ENCODE measurements at regions not wholly inside any gene's neighbourhood (a gene's known extent, or its start where the extent isn't known, plus 50 kb on each side); places are given as distances from the start of the nearest gene placed in this dataset.
"Not testable (repeated sequence)": the region's sequence is repeated elsewhere in the genome, so short reads cannot be mapped to it uniquely, and the experiment has no call there.

- H3K4me1 ChIP-seq (ENCODE audit: control insufficient read depth, extremely low read depth, insufficient read depth, low read length); H3K9me1 ChIP-seq (ENCODE audit: control insufficient read depth, extremely low read depth, insufficient read depth, low read length); H3K27ac ChIP-seq (ENCODE audit: control insufficient read depth, insufficient read depth, low read length); H3K79me2 ChIP-seq (ENCODE audit: control insufficient read depth, insufficient read depth, low read length); DNase-seq (ENCODE audit: low read depth, low spot score); H3K9ac ChIP-seq (ENCODE audit: control insufficient read depth, extremely low read depth, insufficient read depth, low read length); FAIRE-seq; H2AFZ ChIP-seq (ENCODE audit: control insufficient read depth, low read length); H3K27me3 ChIP-seq (ENCODE audit: control insufficient read depth, extremely low read depth, insufficient read depth, low read length); dilution Hi-C loops (cut with MboI; ENCODE audit: extremely low pct_ligation_motif_present, low sequenced_read_pairs); H4K20me1 ChIP-seq (ENCODE audit: control insufficient read depth, extremely low read depth, insufficient read depth, low read length); H3K36me3 ChIP-seq (ENCODE audit: control insufficient read depth in 2 of 2, extremely low read depth in 1 of 2, insufficient read depth in 2 of 2, low read length in 2 of 2); H3K4me3 ChIP-seq (ENCODE audit: control insufficient read depth in 2 of 3, extremely low read depth in 1 of 3, insufficient read depth in 2 of 3, low read depth in 1 of 3, low read length in 3 of 3); H3K4me2 ChIP-seq (ENCODE audit: control insufficient read depth, extremely low read depth, insufficient read depth, low read depth, low read length); H3K9me3 ChIP-seq (ENCODE audit: control insufficient read depth, low read depth, low read length): not testable (repeated sequence)
These were observed 129.1 kb downstream of the CCT8L2 start for GRCh38 chr22:16463472-16463871.

- dilution Hi-C loops (cut with MboI; ENCODE audit: extremely low pct_ligation_motif_present, low sequenced_read_pairs); FAIRE-seq; H2AFZ ChIP-seq (ENCODE audit: control insufficient read depth, low read length); H3K9me3 ChIP-seq (ENCODE audit: control insufficient read depth, low read depth, low read length); H3K4me1 ChIP-seq (ENCODE audit: control insufficient read depth, extremely low read depth, insufficient read depth, low read length); H3K27me3 ChIP-seq (ENCODE audit: control insufficient read depth, extremely low read depth, insufficient read depth, low read length); H3K4me3 ChIP-seq (ENCODE audit: control insufficient read depth in 2 of 3, extremely low read depth in 1 of 3, insufficient read depth in 2 of 3, low read depth in 1 of 3, low read length in 3 of 3); H3K9me1 ChIP-seq (ENCODE audit: control insufficient read depth, extremely low read depth, insufficient read depth, low read length); H3K79me2 ChIP-seq (ENCODE audit: control insufficient read depth, insufficient read depth, low read length); H3K27ac ChIP-seq (ENCODE audit: control insufficient read depth, insufficient read depth, low read length); H3K36me3 ChIP-seq (ENCODE audit: control insufficient read depth in 2 of 2, extremely low read depth in 1 of 2, insufficient read depth in 2 of 2, low read length in 2 of 2); DNase-seq (ENCODE audit: low read depth, low spot score); H3K9ac ChIP-seq (ENCODE audit: control insufficient read depth, extremely low read depth, insufficient read depth, low read length); H3K4me2 ChIP-seq (ENCODE audit: control insufficient read depth, extremely low read depth, insufficient read depth, low read depth, low read length); H4K20me1 ChIP-seq (ENCODE audit: control insufficient read depth, extremely low read depth, insufficient read depth, low read length): not testable (repeated sequence)
These were observed 145.2 kb downstream of the CCT8L2 start for GRCh38 chr22:16447451-16447850.

GRCh38 chr22:16446755-16447440 lies 145.7 kb downstream of the CCT8L2 start:
- H3K27ac ChIP-seq (ENCODE audit: control insufficient read depth, insufficient read depth, low read length); DNase-seq (ENCODE audit: low read depth, low spot score); H2AFZ ChIP-seq (ENCODE audit: control insufficient read depth, low read length); H3K4me1 ChIP-seq (ENCODE audit: control insufficient read depth, extremely low read depth, insufficient read depth, low read length); H3K9ac ChIP-seq (ENCODE audit: control insufficient read depth, extremely low read depth, insufficient read depth, low read length); H3K27me3 ChIP-seq (ENCODE audit: control insufficient read depth, extremely low read depth, insufficient read depth, low read length); FAIRE-seq; H3K4me2 ChIP-seq (ENCODE audit: control insufficient read depth, extremely low read depth, insufficient read depth, low read depth, low read length); H3K9me3 ChIP-seq (ENCODE audit: control insufficient read depth, low read depth, low read length); H3K4me3 ChIP-seq (ENCODE audit: control insufficient read depth in 2 of 3, extremely low read depth in 1 of 3, insufficient read depth in 2 of 3, low read depth in 1 of 3, low read length in 3 of 3); dilution Hi-C loops (cut with MboI; ENCODE audit: extremely low pct_ligation_motif_present, low sequenced_read_pairs); H3K36me3 ChIP-seq (ENCODE audit: control insufficient read depth in 2 of 2, extremely low read depth in 1 of 2, insufficient read depth in 2 of 2, low read length in 2 of 2); H4K20me1 ChIP-seq (ENCODE audit: control insufficient read depth, extremely low read depth, insufficient read depth, low read length); H3K9me1 ChIP-seq (ENCODE audit: control insufficient read depth, extremely low read depth, insufficient read depth, low read length); H3K79me2 ChIP-seq (ENCODE audit: control insufficient read depth, insufficient read depth, low read length): not testable (repeated sequence)

DNA sequence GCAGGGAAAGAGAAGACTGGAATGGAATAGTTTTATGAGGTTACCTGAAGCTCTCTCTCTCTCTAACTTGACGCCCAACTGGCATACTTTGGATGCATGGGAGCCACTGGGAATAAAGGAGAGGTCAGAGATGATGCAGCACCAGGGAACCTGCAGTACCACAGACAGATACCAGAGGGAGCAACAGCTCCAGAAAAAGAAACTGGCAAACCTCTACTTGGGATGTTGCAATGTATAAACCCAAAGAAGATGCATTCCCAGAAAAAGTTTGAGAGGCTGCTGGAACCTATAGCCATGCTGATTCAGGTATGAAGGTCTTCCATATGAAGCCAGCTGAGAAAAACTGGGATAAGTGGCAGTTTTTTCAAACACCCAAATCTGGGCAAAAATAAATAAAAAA lies 151.6 kb downstream of the CCT8L2 start:
- H3K9me3 ChIP-seq (ENCODE audit: control insufficient read depth, low read depth, low read length); H2AFZ ChIP-seq (ENCODE audit: control insufficient read depth, low read length); H3K79me2 ChIP-seq (ENCODE audit: control insufficient read depth, insufficient read depth, low read length); dilution Hi-C loops (cut with MboI; ENCODE audit: extremely low pct_ligation_motif_present, low sequenced_read_pairs); H3K4me1 ChIP-seq (ENCODE audit: control insufficient read depth, extremely low read depth, insufficient read depth, low read length); H3K9me1 ChIP-seq (ENCODE audit: control insufficient read depth, extremely low read depth, insufficient read depth, low read length); FAIRE-seq; H3K27ac ChIP-seq (ENCODE audit: control insufficient read depth, insufficient read depth, low read length); H3K4me3 ChIP-seq (ENCODE audit: control insufficient read depth in 2 of 3, extremely low read depth in 1 of 3, insufficient read depth in 2 of 3, low read depth in 1 of 3, low read length in 3 of 3); H3K4me2 ChIP-seq (ENCODE audit: control insufficient read depth, extremely low read depth, insufficient read depth, low read depth, low read length); H3K27me3 ChIP-seq (ENCODE audit: control insufficient read depth, extremely low read depth, insufficient read depth, low read length); H4K20me1 ChIP-seq (ENCODE audit: control insufficient read depth, extremely low read depth, insufficient read depth, low read length); H3K9ac ChIP-seq (ENCODE audit: control insufficient read depth, extremely low read depth, insufficient read depth, low read length); DNase-seq (ENCODE audit: low read depth, low spot score); H3K36me3 ChIP-seq (ENCODE audit: control insufficient read depth in 2 of 2, extremely low read depth in 1 of 2, insufficient read depth in 2 of 2, low read length in 2 of 2): not testable (repeated sequence)

- FAIRE-seq; H2AFZ ChIP-seq (ENCODE audit: control insufficient read depth, low read length); H3K4me3 ChIP-seq (ENCODE audit: control insufficient read depth in 2 of 3, extremely low read depth in 1 of 3, insufficient read depth in 2 of 3, low read depth in 1 of 3, low read length in 3 of 3); H3K9ac ChIP-seq (ENCODE audit: control insufficient read depth, extremely low read depth, insufficient read depth, low read length); H3K9me1 ChIP-seq (ENCODE audit: control insufficient read depth, extremely low read depth, insufficient read depth, low read length); H4K20me1 ChIP-seq (ENCODE audit: control insufficient read depth, extremely low read depth, insufficient read depth, low read length); H3K36me3 ChIP-seq (ENCODE audit: control insufficient read depth in 2 of 2, extremely low read depth in 1 of 2, insufficient read depth in 2 of 2, low read length in 2 of 2); H3K4me2 ChIP-seq (ENCODE audit: control insufficient read depth, extremely low read depth, insufficient read depth, low read depth, low read length); H3K9me3 ChIP-seq (ENCODE audit: control insufficient read depth, low read depth, low read length); dilution Hi-C loops (cut with MboI; ENCODE audit: extremely low pct_ligation_motif_present, low sequenced_read_pairs); DNase-seq (ENCODE audit: low read depth, low spot score); H3K79me2 ChIP-seq (ENCODE audit: control insufficient read depth, insufficient read depth, low read length); H3K27me3 ChIP-seq (ENCODE audit: control insufficient read depth, extremely low read depth, insufficient read depth, low read length); H3K4me1 ChIP-seq (ENCODE audit: control insufficient read depth, extremely low read depth, insufficient read depth, low read length); H3K27ac ChIP-seq (ENCODE audit: control insufficient read depth, insufficient read depth, low read length): not testable (repeated sequence)
These were observed 169.1 kb downstream of the CCT8L2 start for GRCh38 chr22:16423476-16423875.
